GM19324 (cell line): ENCODE measurements at regions not wholly inside any gene's neighbourhood (a gene's known extent, or its start where the extent isn't known, plus 50 kb on each side); places are given as distances from the start of the nearest gene placed in this dataset.

Source experiments
- ATAC-seq: cut with Tn5 transposase; IDR thresholded peaks from one replicate; pipeline ENCODE4 v1.9.1; 2021; ENCODE audit warnings: mild to moderate bottlenecking, moderate library complexity; ENCODE audit not compliant: unreplicated experiment, low FRiP score

GRCh38 chr3:177812492-177812891 is 615.2 kb upstream of the TBL1XR1 start:
- no peak for ATAC-seq

- no peak for ATAC-seq
Observed at GRCh38 chr3:177813322-177813721, 616.0 kb upstream of the TBL1XR1 start.

GRCh38 chr3:177816667-177817208 is 619.5 kb upstream of the TBL1XR1 start:
- ATAC-seq: no peak

- no peak for ATAC-seq
Observed at GRCh38 chr3:177817751-177818150, 620.5 kb upstream of the TBL1XR1 start.

GRCh38 chr3:177818712-177819240 is 621.5 kb upstream of the TBL1XR1 start:
- ATAC-seq: no peak

- ATAC-seq: peak; percentile 76
Observed at GRCh38 chr3:177820683-177821316, 623.5 kb upstream of the TBL1XR1 start.

- ATAC-seq: no peak
Observed at GRCh38 chr3:177822681-177823096, 625.4 kb upstream of the TBL1XR1 start.

- no peak for ATAC-seq
Observed at GRCh38 chr3:177823701-177824189, 626.5 kb upstream of the TBL1XR1 start.

- no peak for ATAC-seq
Observed at GRCh38 chr3:177824190-177824786, 627.0 kb upstream of the TBL1XR1 start.

GRCh38 chr3:177824841-177825240 is 627.6 kb upstream of the TBL1XR1 start:
- no peak for ATAC-seq

GRCh38 chr3:177826253-177826652 is 629.0 kb upstream of the TBL1XR1 start:
- ATAC-seq: no peak

GRCh38 chr3:177827511-177828207 is 630.4 kb upstream of the TBL1XR1 start:
- ATAC-seq: no peak

- ATAC-seq: no peak
Observed at GRCh38 chr3:177828208-177828565, 630.9 kb upstream of the TBL1XR1 start.

- no peak for ATAC-seq
Observed at GRCh38 chr3:177830411-177830849, 633.1 kb upstream of the TBL1XR1 start.

- no peak for ATAC-seq
Observed at GRCh38 chr3:177831361-177831760, 634.1 kb upstream of the TBL1XR1 start.

- no peak for ATAC-seq
Observed at GRCh38 chr3:177832880-177833279, 635.6 kb upstream of the TBL1XR1 start.

GRCh38 chr3:177833332-177833731 is 636.0 kb upstream of the TBL1XR1 start:
- no peak for ATAC-seq

- no peak for ATAC-seq
Observed at GRCh38 chr3:177835008-177835407, 637.7 kb upstream of the TBL1XR1 start.

- ATAC-seq: no peak
Observed at GRCh38 chr3:177835917-177836316, 638.6 kb upstream of the TBL1XR1 start.

GRCh38 chr3:177836671-177837070 is 639.4 kb upstream of the TBL1XR1 start:
- no peak for ATAC-seq
